H1 (cell line): ENCODE measurements at regions not wholly inside any gene's neighbourhood (a gene's known extent, or its start where the extent isn't known, plus 50 kb on each side); places are given as distances from the start of the nearest gene placed in this dataset.

Source experiments
- CTCF ChIA-PET: fragments of 300-600 bp; sonication (Branson Sonifier 250); formaldehyde crosslinking; loops from one replicate; lab custom pipeline; 2021; ENCODE audit not compliant: partially characterized antibody; lab: Charles Lee
- POLR2A ChIA-PET: fragments of 300-600 bp; sonication (Branson Sonifier 250); formaldehyde crosslinking; loops from one replicate; lab custom pipeline; 2021; ENCODE audit warnings: inconsistent platforms; ENCODE audit not compliant: partially characterized antibody; lab: Charles Lee
- DNase-seq, 2 experiments: peaks; one replicate each; pipeline versions ENCODE4 v3.0.0 to v3.0.0-alpha.2; 2010 to 2022; ENCODE audit warnings: low spot score in 2 of 2, low read depth in 1 of 2, mixed read lengths in 1 of 2
- FAIRE-seq: peaks from 2 replicates; lab custom pipeline; 2011; peaks lifted over from hg19 to GRCh38; lab: Jason Lieb, UNC
- H2AFZ ChIP-seq: 2 replicates; pipeline ENCODE4 v1.8.1; 2012; ENCODE audit warnings: low read length, inconsistent platforms
- H2AK5ac ChIP-seq: 2 replicates; pipeline ENCODE4 v1.6.1; 2013; ENCODE audit warnings: low read depth, low read length
- H2BK120ac ChIP-seq: replicated peaks from 2 replicates; pipeline ENCODE3; 2013; ENCODE audit warnings: low read depth, low read length, inconsistent platforms
- H2BK12ac ChIP-seq: 2 replicates; pipeline ENCODE4 v1.6.1; 2013; ENCODE audit warnings: low read depth, low read length
- H2BK15ac ChIP-seq: 2 replicates; pipeline ENCODE4 v1.6.1; 2013; ENCODE audit warnings: low read length
- H2BK20ac ChIP-seq: 2 replicates; pipeline ENCODE4 v1.6.1; 2013; ENCODE audit warnings: low read length
- H2BK5ac ChIP-seq: 2 replicates; pipeline ENCODE4 v1.6.1; 2013; ENCODE audit warnings: low read depth, low read length
- H3K14ac ChIP-seq: 2 replicates; pipeline ENCODE4 v1.6.1; 2013; ENCODE audit warnings: inconsistent platforms; ENCODE audit not compliant: insufficient read length
- H3K18ac ChIP-seq: 2 replicates; pipeline ENCODE4 v1.6.1; 2013; ENCODE audit warnings: low read length; ENCODE audit errors: extremely low read depth
- H3K23ac ChIP-seq: 2 replicates; pipeline ENCODE4 v1.6.1; 2013; ENCODE audit warnings: inconsistent platforms; ENCODE audit not compliant: insufficient read length
- H3K23me2 ChIP-seq: 2 replicates; pipeline ENCODE4 v1.6.1; 2013; ENCODE audit warnings: low read depth, low read length
- H3K27ac ChIP-seq: 2 replicates; pipeline ENCODE4 v1.6.1; 2011; ENCODE audit warnings: low read depth, low read length, inconsistent platforms
- H3K27me3 ChIP-seq, 4 experiments: replicated peaks in 1 of 4; 1 replicate in 1 of 4; 2 replicates in 3 of 4; pipeline versions ENCODE4 v1.6.1 to v1.8.1; 2011 to 2013; ENCODE audit warnings: low read length in 3 of 4, mild to moderate bottlenecking in 3 of 4, inconsistent platforms in 2 of 4, mixed read lengths in 2 of 4, moderate library complexity in 1 of 4; ENCODE audit not compliant: control insufficient read depth in 3 of 4, insufficient read depth in 3 of 4; ENCODE audit errors: extremely low read depth in 1 of 4
- H3K36me3 ChIP-seq, 4 experiments: 2 replicates each; pipeline versions ENCODE4 v1.6.1 to v1.8.1; 2011 to 2013; ENCODE audit warnings: mild to moderate bottlenecking in 4 of 4, low read length in 3 of 4, moderate library complexity in 2 of 4, control low read depth in 1 of 4, inconsistent platforms in 1 of 4; ENCODE audit not compliant: insufficient read depth in 4 of 4, control insufficient read depth in 2 of 4
- H3K4ac ChIP-seq: replicated peaks from 2 replicates; pipeline ENCODE3; 2013; ENCODE audit warnings: low read length, low read depth, mixed read lengths, inconsistent platforms; ENCODE audit not compliant: insufficient read length
- H3K4me1 ChIP-seq, 4 experiments: replicated peaks in 1 of 4; 1 replicate in 1 of 4; 2 replicates in 3 of 4; pipeline versions ENCODE4 v1.6.1 to v1.8.1; 2011 to 2013; ENCODE audit warnings: low read length in 3 of 4, inconsistent platforms in 2 of 4, mixed read lengths in 1 of 4; ENCODE audit not compliant: insufficient read depth in 4 of 4, control insufficient read depth in 3 of 4
- H3K4me2 ChIP-seq, 2 experiments: 2 replicates each; pipeline versions ENCODE4 v1.6.1 to v1.8.1; 2011 to 2013; ENCODE audit warnings: low read depth in 2 of 2, low read length in 2 of 2, control low read depth in 1 of 2, inconsistent platforms in 1 of 2, mild to moderate bottlenecking in 1 of 2; ENCODE audit not compliant: insufficient read depth in 1 of 2
- H3K4me3 ChIP-seq, 4 experiments: fragments of 200-600, 300-600 bp in 1 of 4; sonication (generic), shearing (Covaris generic), sonication (Bioruptor Twin) in 1 of 4; 2 replicates each; pipeline versions ENCODE4 v1.5.1 to v1.8.1; 2011 to 2016; ENCODE audit warnings: low read length in 4 of 4, low read depth in 3 of 4, control low read depth in 2 of 4, inconsistent platforms in 2 of 4, mild to moderate bottlenecking in 2 of 4, mixed read lengths in 1 of 4, moderate library complexity in 1 of 4; ENCODE audit not compliant: insufficient read depth in 2 of 4; ENCODE audit errors: extremely low read depth in 1 of 4
- H3K56ac ChIP-seq: replicated peaks from 2 replicates; pipeline ENCODE3; 2013; ENCODE audit warnings: low read depth, mild to moderate bottlenecking, mixed read lengths, low read length, inconsistent platforms; ENCODE audit not compliant: insufficient read length
- H3K79me1 ChIP-seq: 2 replicates; pipeline ENCODE4 v1.6.1; 2013; ENCODE audit warnings: low read depth, low read length, control low read depth
- H3K79me2 ChIP-seq, 2 experiments: 2 replicates each; pipeline versions ENCODE4 v1.6.1 to v1.8.1; 2012 to 2013; ENCODE audit warnings: low read length in 2 of 2, mild to moderate bottlenecking in 2 of 2, inconsistent platforms in 1 of 2; ENCODE audit not compliant: insufficient read depth in 2 of 2, control insufficient read depth in 1 of 2
- H3K9ac ChIP-seq, 4 experiments: replicated peaks in 1 of 4; 1 replicate in 1 of 4; 2 replicates in 3 of 4; pipeline versions ENCODE4 v1.6.1 to v1.8.1; 2011 to 2013; ENCODE audit warnings: low read depth in 3 of 4, low read length in 3 of 4, control low read depth in 2 of 4, mild to moderate bottlenecking in 2 of 4, moderate library complexity in 2 of 4, inconsistent platforms in 1 of 4; ENCODE audit errors: extremely low read depth in 1 of 4
- H3K9me3 ChIP-seq, 2 experiments: 2 replicates each; pipeline versions ENCODE4 v1.6.1 to v1.8.1; 2012 to 2013; ENCODE audit warnings: mild to moderate bottlenecking in 2 of 2, moderate library complexity in 2 of 2, control low read depth in 1 of 2, inconsistent platforms in 1 of 2, low read depth in 1 of 2, low read length in 1 of 2, mixed read lengths in 1 of 2; ENCODE audit not compliant: insufficient read depth in 2 of 2
- H4K20me1 ChIP-seq, 2 experiments: replicated peaks in 1 of 2; 2 replicates each; pipeline versions ENCODE3 to v1.8.1; 2011 to 2013; ENCODE audit warnings: inconsistent platforms in 2 of 2, low read length in 2 of 2, mild to moderate bottlenecking in 1 of 2; ENCODE audit not compliant: insufficient read depth in 2 of 2, control insufficient read depth in 1 of 2
- H4K5ac ChIP-seq: 2 replicates; pipeline ENCODE4 v1.6.1; 2013; ENCODE audit warnings: low read length, low read depth, mixed read lengths, inconsistent platforms; ENCODE audit not compliant: insufficient read length
- H4K8ac ChIP-seq: 2 replicates; pipeline ENCODE4 v1.8.0; 2013; ENCODE audit warnings: mild to moderate bottlenecking, moderate library complexity, low read length, inconsistent platforms; ENCODE audit not compliant: insufficient read depth; ENCODE audit errors: extremely low read depth
- H4K91ac ChIP-seq: replicated peaks from 2 replicates; pipeline ENCODE3; 2013; ENCODE audit warnings: low read length, mixed read lengths, inconsistent platforms; ENCODE audit not compliant: insufficient read length
- BCL11A ChIP-seq, 2 experiments: IDR thresholded peaks; one replicate each; pipeline ENCODE4 v1.6.1; 2011; ENCODE audit warnings: low read depth in 2 of 2, low read length in 2 of 2, mild to moderate bottlenecking in 2 of 2
- KDM1A ChIP-seq: fragments of 200-600, 300-600 bp; sonication (generic); IDR thresholded peaks from 2 replicates; pipeline ENCODE4 v1.7.1; 2016; ENCODE audit warnings: mild to moderate bottlenecking, low read length, borderline replicate concordance
- SIN3A ChIP-seq, 2 experiments: IDR thresholded peaks in 1 of 2; conservative IDR thresholded peaks in 1 of 2; 2 replicates each; pipeline ENCODE4 v1.6.1; 2011 to 2012; ENCODE audit warnings: low read length in 2 of 2, improper control_type of control experiment in 1 of 2, low read depth in 1 of 2, mild to moderate bottlenecking in 1 of 2
- SIX5 ChIP-seq: IDR thresholded peaks from 2 replicates; pipeline ENCODE4 v1.6.1; 2011; ENCODE audit warnings: mild to moderate bottlenecking, low read depth, low read length
- TBP ChIP-seq: IDR thresholded peaks from 2 replicates; pipeline ENCODE4 v1.6.1; 2011; ENCODE audit warnings: low read depth, low read length, improper control_type of control experiment
- TCF12 ChIP-seq: IDR thresholded peaks from 2 replicates; pipeline ENCODE4 v1.6.1; 2011; ENCODE audit warnings: low read depth, mild to moderate bottlenecking, low read length
- YY1 ChIP-seq: IDR thresholded peaks from 2 replicates; pipeline ENCODE4 v1.6.1; 2011; ENCODE audit warnings: low read depth, mild to moderate bottlenecking, low read length
- WGBS, 2 experiments: shearing (Covaris generic) in 1 of 2; methylation state at CpG; one replicate each; pipeline versions ENCODE4 v1.1.6 to v1.1.7; 2013 to 2015; ENCODE audit warnings: low lambda C conversion rate in 2 of 2, mixed read lengths in 2 of 2, inconsistent platforms in 1 of 2, low coverage in 1 of 2, missing lambda C conversion rate in 1 of 2; ENCODE audit not compliant: insufficient replicate concordance in 2 of 2, insufficient coverage in 1 of 2, insufficient read length in 1 of 2; ENCODE audit errors: extremely low coverage in 1 of 2, missing lambda C conversion rate in 1 of 2; 5-methylcytosine and 5-hydroxymethylcytosine counted together
- TF ChIP-seq, protein P1 (sequence below): IDR thresholded peaks from 2 replicates; pipeline ENCODE4 v1.6.1; 2011; ENCODE audit warnings: low read length, improper control_type of control experiment

DNA sequence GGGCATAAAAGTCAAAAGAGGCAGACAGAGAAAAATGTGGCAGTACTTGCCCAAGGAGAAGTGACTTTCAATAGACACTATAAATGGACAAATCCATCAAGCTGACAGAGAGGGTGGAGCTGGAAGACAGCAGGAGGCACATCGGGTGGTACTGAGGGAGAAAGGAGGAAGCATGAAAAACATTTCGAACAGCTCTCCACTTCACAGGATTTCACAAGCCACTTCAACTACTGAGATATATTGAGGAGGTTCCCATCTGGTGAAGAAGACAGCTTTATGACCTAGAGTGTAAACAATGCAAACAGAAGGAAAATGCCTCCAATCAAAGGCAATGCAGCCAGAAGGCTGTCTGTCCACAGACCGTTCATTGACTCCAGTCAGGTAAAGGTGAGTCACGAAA lies 259.4 kb upstream of the ECI2 start:
- CTCF ChIA-PET = interaction anchor here (0.7 to 1.9 kb wide), 7 partner anchors 11 to 109 kb away, joined by 3 to 6 read pairs (median 3); no protein-coding TSS in a partner anchor

More for the DNA sequence above, 259.4 kb upstream of the ECI2 start:
- no peak overlapping the region for H3K18ac ChIP-seq
- no peak for FAIRE-seq
- H3K9me3 ChIP-seq = no peaks in the 10 kb centered on the region
- no peaks in the 10 kb centered on the region for H3K36me3 ChIP-seq
- H3K79me2 ChIP-seq = no peaks in the 10 kb centered on the region
- no peak overlapping the region for H3K23ac ChIP-seq
- peak overlapping the region; percentile 40; the same call in 1 of the 2 replicates for H2AFZ ChIP-seq
- no peak overlapping the region for H3K4me2 ChIP-seq
- H3K56ac ChIP-seq = no peak overlapping the region
- POLR2A ChIA-PET = no interaction called here
- no peak overlapping the region for H2BK5ac ChIP-seq
- no peaks in the 10 kb centered on the region; a peak in 1 of 7 replicates for H3K27me3 ChIP-seq
- H3K27ac ChIP-seq = no peak overlapping the region
- peaks cover 0 to 3% (median 0%) of the 10 kb centered on the region in 4 experiments; a peak in 2 of 7 replicates for H3K4me1 ChIP-seq
- TF ChIP-seq, protein P1, sequence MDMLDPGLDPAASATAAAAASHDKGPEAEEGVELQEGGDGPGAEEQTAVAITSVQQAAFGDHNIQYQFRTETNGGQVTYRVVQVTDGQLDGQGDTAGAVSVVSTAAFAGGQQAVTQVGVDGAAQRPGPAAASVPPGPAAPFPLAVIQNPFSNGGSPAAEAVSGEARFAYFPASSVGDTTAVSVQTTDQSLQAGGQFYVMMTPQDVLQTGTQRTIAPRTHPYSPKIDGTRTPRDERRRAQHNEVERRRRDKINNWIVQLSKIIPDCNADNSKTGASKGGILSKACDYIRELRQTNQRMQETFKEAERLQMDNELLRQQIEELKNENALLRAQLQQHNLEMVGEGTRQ = no peak
- TF ChIP-seq TBP = no peak
- TF ChIP-seq BCL11A (IDR thresholded peaks at IDR 0.05; ENCODE audit: low read depth in 2 of 2, low read length in 2 of 2) = no peak
- no peak for TF ChIP-seq SIN3A (conservative IDR thresholded peaks at IDR 0.05 in 1 of 2, IDR thresholded peaks at IDR 0.05 in 1 of 2; ENCODE audit: low read depth in 1 of 2, low read length in 2 of 2)
- TF ChIP-seq SIX5 = no peak
- TF ChIP-seq YY1 = no peak
- TF ChIP-seq KDM1A = no peak
- TF ChIP-seq TCF12 = no peak
- TF ChIP-seq, all 59 proteins: peak for 0
- Histone ChIP-seq H2BK120ac (no peak overlapping the region), H4K8ac (no peak overlapping the region), H3K9ac (no peak overlapping the region), H3K4me3 (no peak overlapping the region), H3K14ac (no peak overlapping the region), H2BK12ac (no peak overlapping the region), H2AK5ac (no peak overlapping the region), H2BK15ac (no peak overlapping the region), H4K20me1 (no peaks in the 10 kb centered on the region), H4K5ac (no peak overlapping the region), H3K23me2 (no peaks in the 10 kb centered on the region), H3K4ac (no peak overlapping the region), H2BK20ac (no peak overlapping the region), H3K79me1 (no peaks in the 10 kb centered on the region), H4K91ac (no peak overlapping the region)
- WGBS, 2 experiments = 83% methylated on average over 4 of the region's 4 CpGs; no CpG with 5 or more reads in 1 of the 2 experiments
- no peak for DNase-seq
